GM23248 (cell line): ENCODE measurements at regions not wholly inside any gene's neighbourhood (a gene's known extent, or its start where the extent isn't known, plus 50 kb on each side); places are given as distances from the start of the nearest gene placed in this dataset.

Experiments used
- DNase-seq: peaks from one replicate; pipeline ENCODE4 v3.0.0-alpha.2; 2015
- H2AFZ ChIP-seq: fragments of 200-600 bp; sonication (generic); 2 replicates; pipeline ENCODE4 v1.6.1; 2016; ENCODE audit warnings: antibody characterized with exemption
- H3F3A ChIP-seq: fragments of 200-600 bp; sonication (generic); 2 replicates; pipeline ENCODE4 v1.6.1; 2016; ENCODE audit warnings: mild to moderate bottlenecking, antibody characterized with exemption, mixed run types; ENCODE audit not compliant: insufficient read depth
- H3K27ac ChIP-seq: fragments of 200-600 bp; sonication (generic); 2 replicates; pipeline ENCODE4 v1.5.1; 2016; ENCODE audit warnings: mild to moderate bottlenecking
- H3K27me3 ChIP-seq: fragments of 200-600 bp; sonication (generic); replicated peaks from 2 replicates; pipeline ENCODE4 v1.6.1; 2016; ENCODE audit warnings: mild to moderate bottlenecking; ENCODE audit not compliant: insufficient read depth
- H3K36me3 ChIP-seq: fragments of 200-600 bp; sonication (generic); 2 replicates; pipeline ENCODE4 v1.6.1; 2016; ENCODE audit warnings: low read depth, mild to moderate bottlenecking
- H3K4me1 ChIP-seq: fragments of 200-600 bp; sonication (generic); 2 replicates; pipeline ENCODE4 v1.6.1; 2016; ENCODE audit warnings: mild to moderate bottlenecking; ENCODE audit not compliant: insufficient read depth
- H3K4me2 ChIP-seq: fragments of 200-600 bp; sonication (generic); one replicate; pipeline ENCODE4 v1.6.1; 2016; ENCODE audit warnings: mild to moderate bottlenecking; ENCODE audit not compliant: unreplicated experiment
- H3K4me3 ChIP-seq: fragments of 200-600 bp; sonication (generic); 2 replicates; pipeline ENCODE4 v1.5.1; 2016; ENCODE audit warnings: mild to moderate bottlenecking
- H3K79me2 ChIP-seq: fragments of 200-600 bp; sonication (generic); 2 replicates; pipeline ENCODE4 v1.6.1; 2016; ENCODE audit warnings: mild to moderate bottlenecking; ENCODE audit not compliant: insufficient read depth
- H3K9ac ChIP-seq: fragments of 200-600 bp; sonication (generic); 2 replicates; pipeline ENCODE4 v1.6.1; 2016; ENCODE audit warnings: mild to moderate bottlenecking
- H3K9me2 ChIP-seq: fragments of 200-600 bp; sonication (generic); 2 replicates; pipeline ENCODE4 v1.6.1; 2016; ENCODE audit warnings: mixed run types, mild to moderate bottlenecking, moderate library complexity; ENCODE audit not compliant: insufficient read depth
- H3K9me3 ChIP-seq: fragments of 200-600 bp; sonication (generic); one replicate; pipeline ENCODE4 v1.6.1; 2017; ENCODE audit warnings: low read depth
- H4K20me1 ChIP-seq: fragments of 200-600 bp; sonication (generic); 2 replicates; pipeline ENCODE4 v1.6.0; 2016; ENCODE audit not compliant: insufficient read depth
- EZH2 ChIP-seq: fragments of 200-600 bp; sonication (generic); IDR thresholded peaks from 2 replicates; pipeline ENCODE4 v1.6.1; 2018; ENCODE audit warnings: antibody characterized with exemption, mild to moderate bottlenecking; ENCODE audit not compliant: insufficient read depth, poor library complexity, severe bottlenecking
- EZH2phosphoT487 ChIP-seq: fragments of 200-600 bp; sonication (generic); IDR thresholded peaks from 2 replicates; pipeline ENCODE4 v1.6.1; 2018; ENCODE audit warnings: antibody characterized with exemption, moderate library complexity, mild to moderate bottlenecking, low read depth; ENCODE audit not compliant: insufficient read depth
- WGBS, 2 experiments: methylation state at CpG; one replicate each; pipeline ENCODE4 v1.1.6; 2015 to 2017; ENCODE audit warnings: low lambda C conversion rate in 2 of 2, low coverage in 1 of 2; ENCODE audit errors: missing lambda C conversion rate in 2 of 2; 5-methylcytosine and 5-hydroxymethylcytosine counted together
- in situ Hi-C: fragments of 300-500 bp; cut with MboI; formaldehyde crosslinking; loops from 2 replicates; pipeline ENCODE4 v1.15.0; 2020

GRCh38 chr16:65671071-65671470 lies 549.2 kb upstream of the CDH11 start:
- in situ Hi-C loops = no loop called here

GRCh38 chr16:65668064-65668595 lies 546.3 kb upstream of the CDH11 start:
- no peak overlapping the region for H3K27ac ChIP-seq
- no peaks in the 10 kb centered on the region for H3K36me3 ChIP-seq
- no peak overlapping the region for H3K4me3 ChIP-seq
- H3K9ac ChIP-seq = no peak overlapping the region
- H4K20me1 ChIP-seq = no peaks in the 10 kb centered on the region
- in situ Hi-C loops = no loop called here
- 69 to 74% methylated on average over 3 of the region's 3 CpGs for WGBS, 2 experiments
- H3F3A ChIP-seq = no peaks in the 10 kb centered on the region
- H3K9me2 ChIP-seq = no peaks in the 10 kb centered on the region
- H3K9me3 ChIP-seq = no peaks in the 10 kb centered on the region
- H3K4me2 ChIP-seq = no peak overlapping the region
- no peak for TF ChIP-seq EZH2
- TF ChIP-seq EZH2phosphoT487 = no peak
- H3K79me2 ChIP-seq = no peaks in the 10 kb centered on the region
- H3K4me1 ChIP-seq = no peaks in the 10 kb centered on the region
- H2AFZ ChIP-seq = no peak overlapping the region
- no peaks in the 10 kb centered on the region for H3K27me3 ChIP-seq
- no peak for DNase-seq

More at GRCh38 chr16:65671071-65671470, 549.2 kb upstream of the CDH11 start:
- Histone ChIP-seq H3K9me3 (no peaks in the 10 kb centered on the region), H3K36me3 (no peaks in the 10 kb centered on the region), H3K79me2 (no peaks in the 10 kb centered on the region), H3K27ac (no peak overlapping the region), H3K9me2 (no peaks in the 10 kb centered on the region), H3K9ac (no peak overlapping the region), H3K4me2 (no peak overlapping the region), H4K20me1 (no peaks in the 10 kb centered on the region), H3F3A (no peaks in the 10 kb centered on the region), H3K4me3 (no peak overlapping the region), H3K4me1 (no peaks in the 10 kb centered on the region), H3K27me3 (no peaks in the 10 kb centered on the region), H2AFZ (no peak overlapping the region)
- TF ChIP-seq EZH2 (no peak), EZH2phosphoT487 (no peak)
- no peak for DNase-seq
- 55 to 59% methylated on average over 4 of the region's 4 CpGs for WGBS, 2 experiments

GRCh38 chr16:65667011-65667578 lies 545.2 kb upstream of the CDH11 start:
- DNase-seq = peak; percentile 42
- no peak overlapping the region for H2AFZ ChIP-seq
- no peak for TF ChIP-seq EZH2phosphoT487
- TF ChIP-seq EZH2 = no peak
- no peak overlapping the region for H3K27ac ChIP-seq
- H3K36me3 ChIP-seq = no peaks in the 10 kb centered on the region
- 87 to 90% methylated on average over 7 of the region's 7 CpGs for WGBS, 2 experiments
- in situ Hi-C loops = no loop called here
- no peaks in the 10 kb centered on the region for H3F3A ChIP-seq
- no peak overlapping the region for H3K4me2 ChIP-seq
- no peak overlapping the region for H3K9ac ChIP-seq
- H3K4me3 ChIP-seq = no peak overlapping the region
- no peaks in the 10 kb centered on the region for H3K79me2 ChIP-seq
- H4K20me1 ChIP-seq = no peaks in the 10 kb centered on the region
- H3K4me1 ChIP-seq = no peaks in the 10 kb centered on the region
- H3K9me2 ChIP-seq = no peaks in the 10 kb centered on the region
- no peaks in the 10 kb centered on the region for H3K27me3 ChIP-seq
- no peaks in the 10 kb centered on the region for H3K9me3 ChIP-seq

- Histone ChIP-seq H3K9ac (no peak overlapping the region), H3K27ac (no peak overlapping the region), H3K27me3 (no peaks in the 10 kb centered on the region), H3K4me2 (no peak overlapping the region), H3K9me3 (no peaks in the 10 kb centered on the region), H3K9me2 (no peaks in the 10 kb centered on the region), H3K4me1 (no peaks in the 10 kb centered on the region), H3K79me2 (no peaks in the 10 kb centered on the region), H4K20me1 (no peaks in the 10 kb centered on the region), H3F3A (no peaks in the 10 kb centered on the region), H3K4me3 (no peak overlapping the region), H2AFZ (no peak overlapping the region), H3K36me3 (no peaks in the 10 kb centered on the region)
- WGBS, 2 experiments = 88 to 90% methylated on average over 11 of the region's 11 CpGs
- TF ChIP-seq EZH2phosphoT487 = no peak
- no peak for TF ChIP-seq EZH2
- in situ Hi-C loops = no loop called here
- no peak for DNase-seq
Measured at GRCh38 chr16:65666132-65666941, 544.5 kb upstream of the CDH11 start.
